DOHH2 (cell line): ENCODE measurements at regions not wholly inside any gene's neighbourhood (a gene's known extent, or its start where the extent isn't known, plus 50 kb on each side); places are given as distances from the start of the nearest gene placed in this dataset.

Source experiments
- EZH2phosphoT487 ChIP-seq: fragments of 200-600 bp; sonication (generic); IDR thresholded peaks from 2 replicates; pipeline ENCODE4 v1.6.1; 2017; ENCODE audit warnings: borderline replicate concordance, mild to moderate bottlenecking, antibody characterized with exemption, low read length, moderate library complexity, mixed read lengths
- TF ChIP-seq, protein P1 (sequence below): fragments of 200-600 bp; sonication (generic); IDR thresholded peaks from one replicate; pipeline ENCODE4 v1.5.1; 2014; ENCODE audit warnings: antibody characterized with exemption, mild to moderate bottlenecking, low read depth, low read length; ENCODE audit not compliant: poor library complexity, severe bottlenecking

DNA sequence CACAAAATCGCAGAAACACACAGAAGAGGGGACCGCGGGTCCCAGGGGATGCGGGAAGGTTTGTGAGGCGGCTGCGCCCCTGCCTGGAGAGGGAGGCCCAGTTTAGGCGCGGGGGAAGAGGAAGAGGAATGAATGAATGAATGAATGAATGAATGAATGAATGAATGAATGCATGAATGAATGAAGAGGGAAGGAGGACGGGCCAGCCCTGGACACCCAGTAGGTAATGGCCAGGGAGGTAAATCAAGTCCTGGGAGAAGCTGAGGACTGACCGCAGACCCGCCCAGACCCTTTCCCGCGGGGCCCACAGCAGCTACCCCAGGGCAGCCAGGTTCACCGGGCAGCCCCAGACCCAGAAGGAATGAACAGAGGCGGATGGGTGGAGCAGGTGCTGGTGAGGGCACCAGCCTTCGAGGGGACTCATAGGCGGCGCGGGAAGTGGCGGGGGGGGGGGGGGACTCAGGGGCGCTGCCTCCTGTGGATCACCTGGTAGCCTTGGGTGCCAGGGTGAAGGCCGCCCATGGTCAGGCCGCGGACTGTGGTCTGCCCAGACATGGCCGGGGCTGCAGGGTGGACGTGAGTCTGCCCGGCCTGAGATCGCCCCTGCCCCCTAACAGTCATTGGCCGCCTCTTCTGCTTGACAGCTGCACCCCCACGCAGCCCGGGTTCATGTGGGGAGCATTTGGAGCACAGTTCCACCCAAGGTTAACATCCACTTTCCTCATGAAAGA is 192.0 kb upstream of the PDE10A start:
- TF ChIP-seq, protein P1, sequence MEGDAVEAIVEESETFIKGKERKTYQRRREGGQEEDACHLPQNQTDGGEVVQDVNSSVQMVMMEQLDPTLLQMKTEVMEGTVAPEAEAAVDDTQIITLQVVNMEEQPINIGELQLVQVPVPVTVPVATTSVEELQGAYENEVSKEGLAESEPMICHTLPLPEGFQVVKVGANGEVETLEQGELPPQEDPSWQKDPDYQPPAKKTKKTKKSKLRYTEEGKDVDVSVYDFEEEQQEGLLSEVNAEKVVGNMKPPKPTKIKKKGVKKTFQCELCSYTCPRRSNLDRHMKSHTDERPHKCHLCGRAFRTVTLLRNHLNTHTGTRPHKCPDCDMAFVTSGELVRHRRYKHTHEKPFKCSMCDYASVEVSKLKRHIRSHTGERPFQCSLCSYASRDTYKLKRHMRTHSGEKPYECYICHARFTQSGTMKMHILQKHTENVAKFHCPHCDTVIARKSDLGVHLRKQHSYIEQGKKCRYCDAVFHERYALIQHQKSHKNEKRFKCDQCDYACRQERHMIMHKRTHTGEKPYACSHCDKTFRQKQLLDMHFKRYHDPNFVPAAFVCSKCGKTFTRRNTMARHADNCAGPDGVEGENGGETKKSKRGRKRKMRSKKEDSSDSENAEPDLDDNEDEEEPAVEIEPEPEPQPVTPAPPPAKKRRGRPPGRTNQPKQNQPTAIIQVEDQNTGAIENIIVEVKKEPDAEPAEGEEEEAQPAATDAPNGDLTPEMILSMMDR = no peak
- TF ChIP-seq EZH2phosphoT487 = no peak
